Non-pigmented ciliary epithelial cell (primary cell): ENCODE measurements at regions not wholly inside any gene's neighbourhood (a gene's known extent, or its start where the extent isn't known, plus 50 kb on each side); places are given as distances from the start of the nearest gene placed in this dataset.

Source experiments
- DNase-seq: peaks from one replicate; pipeline ENCODE4 v3.0.0-alpha.2; 2010; ENCODE audit warnings: low read depth

- DNase-seq = peak; percentile 8
Observed at GRCh38 chr4:1463088-1463926, 57.1 kb upstream of the NKX1-1 start.

- no peak for DNase-seq
Observed at GRCh38 chr4:1462768-1463075, 56.5 kb upstream of the NKX1-1 start.

GRCh38 chr4:1462009-1462767, 55.9 kb upstream of the NKX1-1 start:
- no peak for DNase-seq

- DNase-seq = no peak
Observed at GRCh38 chr4:1460967-1461868, 55.0 kb upstream of the NKX1-1 start.

GRCh38 chr4:1459722-1460511, 53.7 kb upstream of the NKX1-1 start:
- DNase-seq = no peak

- DNase-seq = no peak
Observed at GRCh38 chr4:1459081-1459721, 53.0 kb upstream of the NKX1-1 start.

GRCh38 chr4:1458581-1458980, 52.3 kb upstream of the NKX1-1 start:
- no peak for DNase-seq
